ENCODE measurements at regions not wholly inside any gene's neighbourhood (a gene's known extent, or its start where the extent isn't known, plus 50 kb on each side); places are given as distances from the start of the nearest gene placed in this dataset.

DNA sequence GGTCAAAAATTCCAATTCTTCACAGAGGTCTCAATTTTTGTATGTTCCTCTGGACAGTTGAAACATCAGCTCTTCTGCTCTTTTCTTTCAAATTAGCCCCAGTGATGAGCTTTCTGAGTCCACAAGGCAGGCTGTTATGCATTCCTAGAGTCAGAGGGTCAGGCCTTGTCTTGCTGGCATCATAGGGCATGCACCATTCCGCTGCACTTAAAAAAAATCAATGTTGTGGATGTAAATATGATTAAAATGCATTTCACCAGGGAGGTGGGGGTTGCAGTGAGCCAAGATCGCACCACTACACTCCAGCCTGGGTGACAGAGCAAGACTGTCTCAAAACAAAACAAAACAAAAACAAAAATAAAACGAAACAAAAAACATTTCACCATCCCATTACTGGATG lies 465.3 kb downstream of the EIPR1 start:
- TF ChIP-seq, protein P1, sequence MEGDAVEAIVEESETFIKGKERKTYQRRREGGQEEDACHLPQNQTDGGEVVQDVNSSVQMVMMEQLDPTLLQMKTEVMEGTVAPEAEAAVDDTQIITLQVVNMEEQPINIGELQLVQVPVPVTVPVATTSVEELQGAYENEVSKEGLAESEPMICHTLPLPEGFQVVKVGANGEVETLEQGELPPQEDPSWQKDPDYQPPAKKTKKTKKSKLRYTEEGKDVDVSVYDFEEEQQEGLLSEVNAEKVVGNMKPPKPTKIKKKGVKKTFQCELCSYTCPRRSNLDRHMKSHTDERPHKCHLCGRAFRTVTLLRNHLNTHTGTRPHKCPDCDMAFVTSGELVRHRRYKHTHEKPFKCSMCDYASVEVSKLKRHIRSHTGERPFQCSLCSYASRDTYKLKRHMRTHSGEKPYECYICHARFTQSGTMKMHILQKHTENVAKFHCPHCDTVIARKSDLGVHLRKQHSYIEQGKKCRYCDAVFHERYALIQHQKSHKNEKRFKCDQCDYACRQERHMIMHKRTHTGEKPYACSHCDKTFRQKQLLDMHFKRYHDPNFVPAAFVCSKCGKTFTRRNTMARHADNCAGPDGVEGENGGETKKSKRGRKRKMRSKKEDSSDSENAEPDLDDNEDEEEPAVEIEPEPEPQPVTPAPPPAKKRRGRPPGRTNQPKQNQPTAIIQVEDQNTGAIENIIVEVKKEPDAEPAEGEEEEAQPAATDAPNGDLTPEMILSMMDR (IDR thresholded peaks at IDR 0.05; ENCODE audit: poor library complexity): no peak
- no peak for TF ChIP-seq EZH2 (IDR thresholded peaks at IDR 0.05; ENCODE audit: borderline replicate concordance)
- no peak for TF ChIP-seq EZH2phosphoT487 (IDR thresholded peaks at IDR 0.05; ENCODE audit: low read depth, severe bottlenecking, unreplicated experiment)
